GM23338 (cell line): ENCODE measurements at regions not wholly inside any gene's neighbourhood (a gene's known extent, or its start where the extent isn't known, plus 50 kb on each side); places are given as distances from the start of the nearest gene placed in this dataset.

ENCODE experiments used
- ATAC-seq: fragments of 200-7000 bp; cut with Tn5 transposase; 3 replicates; pipeline ENCODE4 v1.9.1; 2020
- DNase-seq: peaks from one replicate; pipeline ENCODE4 v3.0.0-alpha.2; 2015; ENCODE audit warnings: low spot score
- H2AFZ ChIP-seq: fragments of 200-600 bp; sonication (generic); 2 replicates; pipeline ENCODE4 v1.8.0; 2016; ENCODE audit warnings: antibody characterized with exemption, mild to moderate bottlenecking, moderate library complexity
- H3F3A ChIP-seq: fragments of 200-600 bp; sonication (generic); replicated peaks from 2 replicates; pipeline ENCODE4 v1.8.0; 2017; ENCODE audit warnings: antibody characterized with exemption, mixed run types, low read depth
- H3K27ac ChIP-seq: fragments of 200-600 bp; sonication (generic); 2 replicates; pipeline ENCODE4 v1.6.1; 2016; ENCODE audit warnings: low read depth
- H3K27me3 ChIP-seq: fragments of 200-600 bp; sonication (generic); 2 replicates; pipeline ENCODE4 v1.8.0; 2016; ENCODE audit warnings: mild to moderate bottlenecking, mixed run types, moderate library complexity; ENCODE audit not compliant: insufficient read depth
- H3K36me3 ChIP-seq: fragments of 200-600 bp; sonication (generic); 2 replicates; pipeline ENCODE4 v1.8.0; 2016; ENCODE audit warnings: mild to moderate bottlenecking; ENCODE audit not compliant: insufficient read depth
- H3K4me1 ChIP-seq: fragments of 200-600 bp; sonication (generic); 2 replicates; pipeline ENCODE4 v1.8.0; 2016; ENCODE audit warnings: mild to moderate bottlenecking, moderate library complexity; ENCODE audit not compliant: insufficient read depth
- H3K4me2 ChIP-seq: fragments of 200-600 bp; sonication (generic); 2 replicates; pipeline ENCODE4 v1.7.1; 2017; ENCODE audit warnings: mixed run types
- H3K4me3 ChIP-seq: fragments of 200-600 bp; sonication (generic); 2 replicates; pipeline ENCODE4 v1.6.1; 2016; ENCODE audit warnings: mixed run types
- H3K79me2 ChIP-seq: fragments of 200-600 bp; sonication (generic); replicated peaks from 2 replicates; pipeline ENCODE4 v1.8.0; 2017; ENCODE audit warnings: mild to moderate bottlenecking; ENCODE audit not compliant: insufficient read depth
- H3K9me2 ChIP-seq: fragments of 200-600 bp; sonication (generic); 2 replicates; pipeline ENCODE4 v1.8.0; 2017; ENCODE audit not compliant: insufficient read depth
- H4K20me1 ChIP-seq: fragments of 200-600 bp; sonication (generic); replicated peaks from 2 replicates; pipeline ENCODE4 v1.8.0; 2017; ENCODE audit warnings: mild to moderate bottlenecking; ENCODE audit not compliant: insufficient read depth
- H3K27ac Mint-ChIP-seq: 2 replicates; pipeline ENCODE4 v1.8.0; 2020; ENCODE audit warnings: inconsistent platforms, mild to moderate bottlenecking, moderate library complexity, mixed read lengths
- H3K27me3 Mint-ChIP-seq: 3 replicates; pipeline ENCODE4 v1.8.0; 2022; ENCODE audit warnings: low read depth, mild to moderate bottlenecking, moderate library complexity, mixed read lengths, inconsistent platforms; ENCODE audit not compliant: insufficient read depth, poor library complexity
- H3K36me3 Mint-ChIP-seq: 3 replicates; pipeline ENCODE4 v1.8.0; 2021; ENCODE audit warnings: low read depth, mild to moderate bottlenecking, inconsistent platforms, moderate library complexity, mixed read lengths
- H3K4me1 Mint-ChIP-seq: 3 replicates; pipeline ENCODE4 v1.8.0; 2020; ENCODE audit warnings: mild to moderate bottlenecking, inconsistent platforms, mixed read lengths
- H3K4me3 Mint-ChIP-seq: 3 replicates; pipeline ENCODE4 v1.8.0; 2021; ENCODE audit warnings: moderate library complexity, mild to moderate bottlenecking, inconsistent platforms, mixed read lengths
- H3K9me3 Mint-ChIP-seq: 3 replicates; pipeline ENCODE4 v1.8.0; 2020; ENCODE audit warnings: moderate library complexity, mild to moderate bottlenecking, inconsistent platforms, mixed read lengths
- CREB1 ChIP-seq: fragments of 250-450 bp; sonication (Bioruptor Pico); IDR thresholded peaks from 2 replicates; pipeline ENCODE4 v1.5.0; 2020; ENCODE audit warnings: low read depth, mild to moderate bottlenecking, moderate library complexity
- CTCF ChIP-seq, 2 experiments: fragments of 200-600 bp in 1 of 2; sonication (generic) in 1 of 2; conservative IDR thresholded peaks; 2 replicates each; pipeline versions ENCODE4 v1.5.1 to v1.6.1; 2016 to 2017; ENCODE audit warnings: antibody characterized with exemption in 2 of 2, low read depth in 2 of 2, mild to moderate bottlenecking in 2 of 2, moderate library complexity in 1 of 2
- ETS1 ChIP-seq: IDR thresholded peaks from 2 replicates; pipeline ENCODE4 v1.6.1; 2016; ENCODE audit warnings: antibody characterized with exemption
- EZH2 ChIP-seq: fragments of 200-600 bp; sonication (generic); IDR thresholded peaks from one replicate; pipeline ENCODE4 v1.8.0; 2017; ENCODE audit warnings: antibody characterized with exemption, mild to moderate bottlenecking, low read depth; ENCODE audit not compliant: unreplicated experiment
- EZH2phosphoT487 ChIP-seq: fragments of 200-600 bp; sonication (generic); IDR thresholded peaks from one replicate; pipeline ENCODE4 v1.8.1; 2018; ENCODE audit warnings: antibody characterized with exemption; ENCODE audit not compliant: unreplicated experiment
- JUNB ChIP-seq: IDR thresholded peaks from one replicate; pipeline ENCODE4 v1.6.1; 2016; ENCODE audit warnings: antibody characterized with exemption; ENCODE audit not compliant: unreplicated experiment
- NANOG ChIP-seq: IDR thresholded peaks from 2 replicates; pipeline ENCODE4 v1.6.1; 2016; ENCODE audit warnings: antibody characterized with exemption, borderline replicate concordance
- POLR2AphosphoS5 ChIP-seq: IDR thresholded peaks from 2 replicates; pipeline ENCODE4 v1.6.1; 2016; ENCODE audit warnings: antibody characterized with exemption, low read depth
- REST ChIP-seq: IDR thresholded peaks from one replicate; pipeline ENCODE4 v1.6.1; 2018; ENCODE audit warnings: antibody characterized with exemption; ENCODE audit not compliant: unreplicated experiment
- STAT1 ChIP-seq: IDR thresholded peaks from one replicate; pipeline ENCODE4 v1.6.1; 2016; ENCODE audit warnings: antibody characterized with exemption; ENCODE audit not compliant: unreplicated experiment
- ZNF114 ChIP-seq: fragments of 250-450 bp; sonication (Bioruptor Pico); IDR thresholded peaks from 2 replicates; pipeline ENCODE4 v1.5.0; 2020; ENCODE audit warnings: mild to moderate bottlenecking, moderate library complexity
- ZNF331 ChIP-seq: fragments of 250-450 bp; sonication (Bioruptor Pico); IDR thresholded peaks from 2 replicates; pipeline ENCODE4 v1.5.0; 2020; ENCODE audit warnings: low read depth, mild to moderate bottlenecking, moderate library complexity
- ZNF462 ChIP-seq: fragments of 250-450 bp; sonication (Bioruptor Pico); IDR thresholded peaks from 2 replicates; pipeline ENCODE4 v1.5.0; 2020; ENCODE audit warnings: mild to moderate bottlenecking, moderate library complexity

- H3K4me1 Mint-ChIP-seq, result peaks cover 3% of the 10 kb centered on the region; the same call in 2 of the 3 replicates
- H3K27me3 ChIP-seq, result no peaks in the 10 kb centered on the region
- no peaks in the 10 kb centered on the region for H4K20me1 ChIP-seq
- no peaks in the 10 kb centered on the region for H3F3A ChIP-seq
- H3K36me3 Mint-ChIP-seq, result no peaks in the 10 kb centered on the region
- ATAC-seq (no peak), DNase-seq (no peak)
- no peak overlapping the region for H3K27ac Mint-ChIP-seq
- H3K4me3 ChIP-seq, result no peak overlapping the region
- no peak overlapping the region for H3K27ac ChIP-seq
- no peak overlapping the region for H3K4me2 ChIP-seq
- peak overlapping the region; percentile 25; the same call in 1 of the 2 replicates for H2AFZ ChIP-seq
- H3K27me3 Mint-ChIP-seq, result no peaks in the 10 kb centered on the region
- no peaks in the 10 kb centered on the region for H3K4me1 ChIP-seq
- no peaks in the 10 kb centered on the region for H3K36me3 ChIP-seq
- H3K4me3 Mint-ChIP-seq, result no peak overlapping the region
- TF ChIP-seq JUNB (no peak), STAT1 (no peak), REST (no peak), ZNF462 (CRISPR knock-in tag) (no peak), POLR2AphosphoS5 (no peak), EZH2 (no peak), CTCF (conservative IDR thresholded peaks at IDR 0.05; ENCODE audit: low read depth in 2 of 2) (no peak), ZNF114 (no peak), ETS1 (no peak), ZNF331 (CRISPR knock-in tag) (no peak), CREB1 (CRISPR knock-in tag) (no peak), NANOG (no peak), EZH2phosphoT487 (no peak)
- H3K79me2 ChIP-seq, result no peaks in the 10 kb centered on the region
- H3K9me3 Mint-ChIP-seq, result no peaks in the 10 kb centered on the region
- no peaks in the 10 kb centered on the region for H3K9me2 ChIP-seq
Measured at GRCh38 chr15:93895976-93896770, 335.2 kb upstream of the MCTP2 start.
